Thyroid gland (tissue), 4 donors: ENCODE measurements at regions not wholly inside any gene's neighbourhood (a gene's known extent, or its start where the extent isn't known, plus 50 kb on each side); places are given as distances from the start of the nearest gene placed in this dataset.

Experiments
- DNase-seq, 2 donors: peaks; one replicate each; pipeline ENCODE4 v3.0.0-alpha.2; 2019
- H3K27ac ChIP-seq, 3 donors: fragments of 200-600 bp; sonication (generic); 1 replicate in 2 of 3; 2 replicates in 1 of 3; pipeline ENCODE4 v1.5.1; 2016 to 2019; ENCODE audit warnings: mild to moderate bottlenecking in 1 of 3, moderate library complexity in 1 of 3
- H3K27me3 ChIP-seq: fragments of 200-600 bp; sonication (generic); one replicate; pipeline ENCODE4 v1.5.1; 2019
- H3K36me3 ChIP-seq, 2 donors: fragments of 200-600 bp; sonication (generic); one replicate each; pipeline ENCODE4 v1.5.1; 2016 to 2019
- H3K4me1 ChIP-seq, 2 donors: fragments of 200-600 bp; sonication (generic); one replicate each; pipeline ENCODE4 v1.5.1; 2017 to 2019
- H3K4me3 ChIP-seq, 3 donors: fragments of 200-600 bp; sonication (generic); replicated peaks in 1 of 3; 1 replicate in 2 of 3; 2 replicates in 1 of 3; pipeline ENCODE4 v1.5.1; 2016; ENCODE audit warnings: mild to moderate bottlenecking in 1 of 3
- H3K9me3 ChIP-seq: fragments of 200-600 bp; sonication (generic); one replicate; pipeline ENCODE4 v1.5.1; 2017
- CTCF ChIP-seq, 6 experiments: fragments of 200-600 bp in 3 of 6; fragments of 450-650 bp in 3 of 6; sonication (generic) in 3 of 6; IDR thresholded peaks; one replicate each; pipeline ENCODE4 v1.5.1; 2016 to 2019; ENCODE audit warnings: antibody characterized with exemption in 6 of 6, mild to moderate bottlenecking in 2 of 6, inconsistent platforms in 1 of 6, moderate library complexity in 1 of 6
- POLR2A ChIP-seq, 2 donors: fragments of 450-650 bp; IDR thresholded peaks; one replicate each; pipeline ENCODE4 v1.6.1; 2017; ENCODE audit warnings: antibody characterized with exemption in 2 of 2, mild to moderate bottlenecking in 2 of 2, moderate library complexity in 1 of 2
- WGBS, 2 donors: methylation state at CpG; one replicate each; pipeline ENCODE4 v1.1.5; 2017; 5-methylcytosine and 5-hydroxymethylcytosine counted together
- intact Hi-C: fragments of 100-400 bp; cut with DNase I; formaldehyde crosslinking; loops from one replicate; pipeline ENCODE4 v1.15.1; 2023

- intact Hi-C loops: no loop called here
- 56 to 92% methylated on average over 1 of the region's 1 CpG for WGBS, 2 donors
These were observed 155.6 kb upstream of the ADO start for GRCh38 chr10:62648921-62649320.

GRCh38 chr10:62650411-62650810 is 154.1 kb upstream of the ADO start:
- no peak overlapping the region for H3K27ac ChIP-seq
- no peak overlapping the region for H3K4me3 ChIP-seq
- no peaks in the 10 kb centered on the region for H3K4me1 ChIP-seq
- H3K27me3 ChIP-seq: no peaks in the 10 kb centered on the region
- TF ChIP-seq CTCF (IDR thresholded peaks at IDR 0.05) (no peak), POLR2A (IDR thresholded peaks at IDR 0.05) (no peak)
- 96 to 98% methylated on average over 2 of the region's 2 CpGs for WGBS, 2 donors
- no peaks in the 10 kb centered on the region for H3K36me3 ChIP-seq
- intact Hi-C loops: no loop called here
- H3K9me3 ChIP-seq: no peaks in the 10 kb centered on the region
- DNase-seq: no peak

More at GRCh38 chr10:62648921-62649320, 155.6 kb upstream of the ADO start:
- Histone ChIP-seq H3K27ac (no peak overlapping the region), H3K4me1 (no peaks in the 10 kb centered on the region), H3K9me3 (no peaks in the 10 kb centered on the region), H3K4me3 (no peak overlapping the region), H3K27me3 (no peaks in the 10 kb centered on the region), H3K36me3 (no peaks in the 10 kb centered on the region)
- no peak for DNase-seq
- TF ChIP-seq POLR2A (IDR thresholded peaks at IDR 0.05) (no peak), CTCF (IDR thresholded peaks at IDR 0.05) (no peak)

GRCh38 chr10:62651341-62651740 is 153.2 kb upstream of the ADO start:
- no peaks in the 10 kb centered on the region for H3K4me1 ChIP-seq
- H3K36me3 ChIP-seq: no peaks in the 10 kb centered on the region
- no peak overlapping the region for H3K4me3 ChIP-seq
- WGBS, 2 donors: 72 to 90% methylated on average over 2 of the region's 2 CpGs
- intact Hi-C loops: no loop called here
- H3K27ac ChIP-seq: no peak overlapping the region
- TF ChIP-seq POLR2A (IDR thresholded peaks at IDR 0.05): no peak
- TF ChIP-seq CTCF (IDR thresholded peaks at IDR 0.05): no peak
- H3K9me3 ChIP-seq: no peaks in the 10 kb centered on the region
- H3K27me3 ChIP-seq: no peaks in the 10 kb centered on the region
- no peak for DNase-seq

GRCh38 chr10:62652114-62652513 is 152.4 kb upstream of the ADO start:
- no peak overlapping the region for H3K27ac ChIP-seq
- H3K4me1 ChIP-seq: no peaks in the 10 kb centered on the region
- H3K36me3 ChIP-seq: no peaks in the 10 kb centered on the region
- DNase-seq: no peak
- TF ChIP-seq CTCF (IDR thresholded peaks at IDR 0.05) (no peak), POLR2A (IDR thresholded peaks at IDR 0.05) (no peak)
- H3K9me3 ChIP-seq: no peaks in the 10 kb centered on the region
- intact Hi-C loops: no loop called here
- 61 to 89% methylated on average over 2 of the region's 2 CpGs for WGBS, 2 donors
- H3K27me3 ChIP-seq: no peaks in the 10 kb centered on the region
- no peak overlapping the region for H3K4me3 ChIP-seq

GRCh38 chr10:62652564-62652963 is 152.0 kb upstream of the ADO start:
- H3K4me1 ChIP-seq: no peaks in the 10 kb centered on the region
- no peak overlapping the region for H3K4me3 ChIP-seq
- no peaks in the 10 kb centered on the region for H3K9me3 ChIP-seq
- no peak for TF ChIP-seq POLR2A (IDR thresholded peaks at IDR 0.05)
- no peak for TF ChIP-seq CTCF (IDR thresholded peaks at IDR 0.05)
- H3K36me3 ChIP-seq: no peaks in the 10 kb centered on the region
- no peak overlapping the region for H3K27ac ChIP-seq
- intact Hi-C loops: no loop called here
- no peaks in the 10 kb centered on the region for H3K27me3 ChIP-seq
- no peak for DNase-seq
